Hematopoietic multipotent progenitor cell treated with erythropoietin and hydrocortisone succinate and interleukin-3 and kit ligand, for 6 days (in vitro differentiated cells): ENCODE measurements at regions not wholly inside any gene's neighbourhood (a gene's known extent, or its start where the extent isn't known, plus 50 kb on each side); places are given as distances from the start of the nearest gene placed in this dataset.
"Not testable (repeated sequence)": the region's sequence is repeated elsewhere in the genome, so short reads cannot be mapped to it uniquely, and the experiment has no call there.

Experiments used
- DNase-seq: peaks from one replicate; pipeline ENCODE4 v3.0.0-alpha.2; 2015

GRCh38 chr15:77877869-77878577 lies 199.5 kb downstream of the TBC1D2B start:
- DNase-seq, result no peak

GRCh38 chr15:77876107-77876820 lies 201.2 kb downstream of the TBC1D2B start:
- DNase-seq, result not testable (repeated sequence)

DNA sequence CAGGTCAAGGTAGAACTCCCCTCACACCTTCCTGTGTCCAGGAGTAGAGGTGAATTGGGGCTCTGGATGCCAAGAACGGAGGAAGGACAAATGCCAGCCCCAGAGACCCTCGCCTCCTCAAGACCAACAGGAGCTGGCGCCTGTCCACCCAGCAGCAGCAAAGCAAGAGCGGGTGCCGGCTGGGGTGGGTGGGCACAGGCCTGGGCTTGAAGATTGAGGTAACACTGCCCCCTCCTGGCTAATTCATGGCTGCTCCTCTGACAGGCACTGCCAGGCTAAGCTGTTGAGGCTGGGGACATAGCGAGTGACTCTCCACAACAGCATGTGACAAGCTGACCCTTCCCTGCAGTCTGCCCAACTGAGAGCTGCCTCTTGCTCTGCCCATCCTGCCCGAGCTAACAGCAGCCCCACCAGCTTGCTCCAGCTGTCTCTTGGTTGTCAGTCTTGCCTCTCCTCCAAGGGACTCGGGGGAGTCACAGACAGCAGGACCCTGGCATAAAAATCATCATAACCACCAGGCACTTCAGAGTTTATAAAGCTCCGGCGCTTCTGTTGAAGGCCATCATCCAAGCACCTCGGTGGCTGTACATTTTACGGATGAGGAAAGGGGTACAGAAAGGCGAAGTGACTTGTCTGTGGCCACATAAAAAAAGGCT lies 202.3 kb downstream of the TBC1D2B start:
- DNase-seq, result peak; percentile 86

- no peak for DNase-seq
Observed at GRCh38 chr15:77874063-77874462, 203.4 kb downstream of the TBC1D2B start.

DNA sequence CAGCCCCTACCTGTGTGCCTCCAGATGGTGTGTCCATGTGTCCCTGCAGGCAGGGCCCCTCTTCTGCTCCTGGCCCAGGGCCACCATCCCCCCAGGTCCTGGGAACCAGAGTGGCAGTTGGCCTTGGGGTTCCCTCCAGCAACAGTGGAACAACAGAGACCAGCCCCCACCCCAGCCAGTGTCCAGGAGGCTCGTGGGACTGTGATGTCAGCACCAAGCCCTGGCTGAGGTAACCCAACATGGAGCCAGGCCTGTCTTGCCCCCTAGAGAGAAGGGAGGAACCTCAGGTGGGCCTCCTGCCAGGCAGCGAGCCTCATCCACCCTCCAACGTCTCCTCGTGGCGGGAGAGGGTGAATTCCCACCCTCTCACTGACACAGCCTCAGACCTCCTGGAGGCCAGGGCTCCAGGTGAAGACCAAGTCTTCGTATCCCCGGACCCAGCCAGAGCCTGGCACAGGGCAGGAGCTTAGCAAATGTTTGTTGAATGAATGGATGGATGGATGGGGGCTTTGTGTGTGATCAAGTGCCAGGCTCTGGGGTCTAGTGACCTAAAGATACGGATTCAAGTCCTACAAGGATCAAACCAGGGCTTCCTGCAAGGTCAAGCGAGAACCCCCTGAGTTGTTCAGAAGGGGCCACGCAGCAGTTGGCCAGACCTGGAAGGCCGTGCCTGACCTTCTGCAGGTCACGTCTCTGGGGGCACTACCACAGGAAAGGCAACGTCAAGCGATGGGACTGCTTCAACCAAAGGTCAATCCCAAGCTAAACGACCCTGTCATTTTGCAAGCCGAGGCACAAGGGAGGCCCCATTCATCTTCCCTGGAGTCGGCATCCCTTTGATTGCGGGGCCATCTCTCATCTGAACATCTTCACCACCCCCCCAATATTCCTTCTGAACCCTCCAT lies 204.7 kb downstream of the TBC1D2B start:
- not testable (repeated sequence) for DNase-seq

DNA sequence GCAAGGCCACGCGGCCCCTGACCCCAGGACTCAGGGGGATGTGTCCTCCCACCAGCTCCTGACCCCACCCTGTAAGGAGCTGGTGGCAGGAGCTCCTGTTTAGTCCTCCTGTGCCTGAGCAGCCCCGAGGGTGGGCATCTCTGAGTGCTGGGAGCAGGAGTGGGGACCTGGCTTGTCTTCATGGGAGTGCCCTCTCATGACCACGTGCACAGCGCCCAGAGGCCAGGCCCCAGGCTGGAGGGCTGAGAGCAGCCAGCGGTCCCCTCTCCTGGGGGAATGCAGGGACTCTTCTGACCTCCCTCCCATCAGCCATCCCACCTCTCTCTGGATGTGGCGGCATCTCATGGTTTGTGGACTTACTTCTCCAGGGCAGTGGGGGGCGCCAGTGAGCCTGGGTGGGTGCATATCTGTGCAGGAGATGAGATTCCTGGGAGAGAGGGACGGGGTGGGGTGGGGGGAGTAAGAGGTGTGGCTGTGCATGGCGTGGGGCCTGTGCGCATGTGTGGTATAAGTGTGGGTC lies 205.6 kb downstream of the TBC1D2B start:
- DNase-seq, result no peak

GRCh38 chr15:77870195-77871065 lies 207.1 kb downstream of the TBC1D2B start:
- peak; percentile 73 for DNase-seq

DNA sequence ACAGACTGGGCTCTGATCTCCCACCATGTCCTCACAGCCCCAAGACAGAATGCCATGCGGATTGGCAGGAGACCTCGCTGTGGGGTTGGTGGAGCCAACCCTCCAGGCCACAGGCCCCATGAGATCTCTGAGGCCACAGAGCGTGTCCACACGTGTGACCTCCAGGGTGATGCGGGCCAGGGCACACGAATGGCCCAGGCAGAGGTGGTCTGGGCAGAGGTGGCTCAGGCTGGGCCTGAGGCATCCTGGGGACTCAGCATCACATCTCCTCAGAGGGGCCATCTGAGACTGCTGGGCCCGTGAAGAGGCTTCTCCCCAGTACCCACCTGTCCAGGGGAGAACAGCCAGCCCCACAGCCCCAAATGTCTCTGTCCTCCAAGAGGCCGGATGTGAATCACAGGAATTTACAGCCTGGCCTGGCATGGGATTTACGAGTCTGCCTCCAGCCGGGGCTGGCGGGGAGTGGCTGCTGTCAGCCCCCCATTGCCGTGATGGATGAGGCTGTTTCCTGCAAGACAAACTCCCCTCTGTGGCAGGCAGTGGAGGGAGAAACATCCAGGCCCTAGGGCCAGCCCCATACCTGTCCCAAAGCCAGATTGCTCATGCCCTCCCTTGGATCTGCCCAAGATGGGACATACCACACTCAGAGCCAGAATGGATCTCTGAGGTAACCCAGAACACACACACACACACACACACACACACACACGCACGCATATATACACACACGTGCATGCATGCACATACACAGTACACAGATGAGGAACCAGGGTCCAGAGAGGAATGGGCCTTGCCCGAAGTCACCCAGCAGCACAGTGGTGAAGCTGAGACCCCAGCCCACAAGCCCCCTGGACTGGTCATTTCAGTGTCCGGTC lies 208.3 kb downstream of the TBC1D2B start:
- no peak for DNase-seq

DNA sequence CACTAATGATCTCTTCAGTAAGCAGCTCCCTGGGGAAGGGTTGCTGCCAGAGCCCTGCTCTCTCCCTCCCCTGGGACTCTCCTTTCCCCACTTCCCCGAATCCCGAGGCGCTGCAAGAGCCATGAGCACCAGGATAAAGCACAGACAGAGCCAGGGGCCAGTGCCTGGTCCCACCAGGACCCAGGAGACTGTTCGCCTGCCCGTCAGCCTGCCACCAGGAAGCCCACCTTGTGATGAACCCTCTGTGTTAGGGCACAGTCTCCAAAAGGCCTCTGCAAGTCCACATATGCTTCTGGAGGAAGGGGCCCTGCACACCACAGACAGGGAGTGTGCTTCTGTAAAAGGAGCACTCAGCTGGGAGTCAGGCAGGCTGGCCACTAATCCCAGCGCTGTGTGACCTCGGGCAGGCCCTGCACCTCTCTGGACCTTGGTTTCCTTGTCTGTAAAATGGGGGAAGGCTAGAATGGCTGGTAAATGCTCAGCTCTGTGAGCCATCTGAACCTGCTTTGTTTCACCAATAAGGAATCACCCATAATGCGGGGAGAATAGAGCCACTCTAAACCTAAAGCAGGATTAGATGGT lies 209.4 kb downstream of the TBC1D2B start:
- not testable (repeated sequence) for DNase-seq

- no peak for DNase-seq
Observed at GRCh38 chr15:77867266-77868047, 210.1 kb downstream of the TBC1D2B start.

DNA sequence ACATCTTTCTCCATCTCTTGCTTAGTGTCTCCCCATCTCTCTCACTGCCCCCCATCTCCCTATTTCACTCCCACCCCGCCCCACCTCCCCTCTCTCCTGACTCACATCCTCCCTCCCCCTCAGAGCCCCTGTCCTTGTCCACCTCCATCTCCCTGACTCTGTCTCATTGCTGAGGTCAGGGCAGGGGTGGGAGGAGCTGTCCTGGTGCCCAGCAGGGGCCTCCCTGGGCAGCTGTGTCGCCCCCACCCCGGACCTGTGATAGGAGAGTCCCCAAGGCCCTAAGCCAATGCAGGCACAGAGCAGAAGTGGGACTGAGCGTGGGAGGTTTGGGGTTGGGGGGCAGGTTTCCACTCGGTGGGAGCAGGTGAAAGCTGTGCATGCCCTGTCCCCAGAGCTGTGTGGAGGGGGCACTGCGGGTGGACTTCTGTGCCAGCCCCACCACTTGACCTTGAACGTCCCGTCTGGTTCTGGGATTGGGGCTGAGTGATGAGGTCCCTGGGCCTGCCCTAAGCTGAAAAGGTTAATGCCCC lies 210.8 kb downstream of the TBC1D2B start:
- DNase-seq, result no peak

DNA sequence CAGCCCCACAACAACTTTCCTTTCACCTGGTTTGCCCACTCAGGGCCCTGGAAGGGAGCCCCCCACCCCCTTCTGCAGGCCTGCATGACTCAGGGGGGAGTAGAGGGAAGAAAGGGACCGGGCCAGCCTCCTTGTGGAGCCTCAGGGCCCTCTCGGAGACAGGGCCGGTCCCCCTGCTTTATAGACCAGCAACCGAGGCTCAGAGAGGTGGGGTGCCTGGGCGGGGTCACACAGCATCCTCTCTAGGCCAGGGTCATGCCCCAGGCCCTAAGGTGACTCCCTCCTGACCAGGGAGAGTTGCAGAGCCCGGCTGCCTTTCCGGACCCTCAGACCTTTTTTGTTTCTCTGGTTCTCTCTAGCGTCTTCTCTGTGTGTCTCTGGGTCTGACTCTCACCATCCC lies 211.3 kb downstream of the TBC1D2B start:
- no peak for DNase-seq

- no peak for DNase-seq
Observed at GRCh38 chr15:77865701-77866100, 211.8 kb downstream of the TBC1D2B start.

DNA sequence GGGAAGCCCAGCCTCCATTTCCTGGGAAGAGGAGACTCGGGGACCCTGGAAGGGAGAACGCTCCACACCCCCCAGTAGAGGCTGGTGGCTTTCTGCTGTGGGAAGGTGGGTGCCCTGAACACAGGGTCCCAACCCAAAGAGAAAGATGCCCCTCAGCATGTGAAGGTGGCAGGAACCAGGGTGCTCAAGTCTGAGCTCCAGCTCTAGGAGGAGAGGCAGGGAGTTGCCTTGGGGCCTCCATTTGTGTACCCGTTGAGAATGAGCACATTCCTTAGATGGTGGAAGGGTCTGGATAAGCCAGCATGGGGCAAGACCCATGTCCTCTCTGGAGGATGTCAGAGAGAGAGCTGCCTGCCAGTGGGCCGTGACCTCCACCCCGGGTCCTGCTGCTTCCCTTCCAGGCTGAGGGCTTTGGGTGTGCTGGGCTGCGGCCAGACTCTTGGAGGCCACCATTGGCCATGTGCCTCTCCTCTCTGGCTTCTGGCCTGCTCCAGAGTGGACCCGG lies 212.4 kb downstream of the TBC1D2B start:
- no peak for DNase-seq

DNA sequence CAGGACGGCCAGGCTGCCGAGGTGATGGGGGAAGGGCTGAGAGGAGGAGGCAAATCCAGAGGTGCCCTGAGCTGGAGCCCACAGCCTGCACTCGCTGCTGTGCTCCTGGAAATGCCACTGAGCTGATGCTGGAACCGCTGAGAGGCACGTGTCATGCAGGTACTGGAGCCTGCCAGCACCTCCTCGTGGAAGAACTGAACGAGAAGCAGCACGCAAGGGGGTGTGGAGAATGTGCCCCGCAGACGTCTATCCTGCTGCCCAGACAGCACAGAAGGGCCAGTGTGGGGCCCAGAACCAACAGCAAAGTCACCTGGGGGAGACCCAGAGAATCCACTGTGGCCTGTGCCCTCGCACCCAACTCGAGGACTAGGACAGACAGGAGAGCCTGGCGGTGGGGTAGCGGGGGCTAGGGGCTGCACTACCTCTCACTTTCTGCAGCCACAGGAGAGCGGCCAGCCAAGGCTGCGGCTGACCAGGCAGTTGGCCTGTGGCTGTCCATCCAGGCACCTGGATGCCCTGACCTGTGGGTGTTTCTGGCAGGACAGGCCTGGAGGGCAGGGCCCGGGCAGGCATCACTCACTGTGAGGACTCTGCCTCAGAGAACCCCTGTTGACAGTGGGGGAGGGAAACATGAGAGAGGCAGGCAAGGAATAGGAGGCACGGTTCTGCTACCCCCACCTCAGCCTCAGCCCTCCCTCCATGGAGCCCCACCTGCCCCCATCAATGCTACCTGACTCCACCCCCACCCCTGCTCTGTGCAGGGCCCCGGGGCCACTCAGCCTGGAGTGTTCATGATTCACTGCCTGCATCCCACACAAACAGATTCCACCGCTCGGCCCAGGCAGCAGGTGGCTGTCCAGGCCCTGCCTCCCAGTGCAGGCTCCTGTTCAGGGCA lies 213.1 kb downstream of the TBC1D2B start:
- DNase-seq, result no peak

DNA sequence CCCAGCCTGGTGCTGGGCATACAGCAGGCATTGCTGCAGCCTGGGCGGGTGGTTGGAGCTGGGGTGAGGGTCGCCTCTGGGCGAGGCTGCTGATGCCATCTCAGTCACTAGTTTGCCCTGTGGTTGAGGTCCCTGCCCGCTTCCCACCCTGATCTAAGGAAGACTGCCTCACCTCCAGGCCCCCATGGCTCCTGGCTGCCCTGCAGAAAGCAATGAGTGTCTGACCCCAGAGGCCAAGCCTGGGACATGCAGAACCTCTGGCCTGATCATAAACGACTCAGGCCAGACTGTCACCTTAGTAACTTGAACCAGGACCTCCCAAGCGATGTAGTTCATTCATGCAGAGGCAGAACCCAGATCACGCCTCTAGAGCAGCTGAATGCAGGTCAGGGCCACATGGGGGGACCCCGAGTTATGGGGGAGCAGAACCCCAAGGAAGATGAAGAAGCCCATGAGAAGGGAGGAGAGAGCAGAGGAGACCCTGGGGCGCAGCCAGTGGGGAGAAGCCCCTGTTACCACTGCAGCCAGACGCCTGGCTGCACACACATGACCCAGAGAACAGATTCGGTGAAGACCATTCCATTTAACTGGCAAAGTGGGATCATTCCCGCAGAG lies 213.9 kb downstream of the TBC1D2B start:
- no peak for DNase-seq

DNA sequence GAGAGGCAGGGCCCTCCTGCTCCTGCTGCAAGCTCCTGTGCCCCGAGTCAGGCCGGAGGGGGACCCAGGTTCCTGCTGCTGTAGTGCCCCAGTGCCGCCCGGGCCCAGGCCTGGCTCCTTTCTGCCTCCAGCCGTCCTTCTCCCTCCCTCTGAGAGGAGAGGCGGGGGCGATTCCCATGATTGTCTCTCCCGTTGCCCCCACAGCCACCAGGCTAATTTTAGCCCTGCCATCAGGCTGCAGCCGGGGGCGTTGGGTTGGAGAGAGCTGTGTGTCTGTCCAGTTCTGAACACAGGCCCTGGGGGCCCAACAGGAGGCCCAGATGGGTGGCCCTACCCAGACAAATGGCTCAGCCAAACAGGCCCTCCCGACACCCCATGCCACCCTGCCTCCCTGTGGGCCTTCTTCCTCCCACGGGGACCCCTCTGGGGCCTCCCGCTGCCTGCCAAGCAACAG lies 214.8 kb downstream of the TBC1D2B start:
- no peak for DNase-seq
